ENCODE measurements at regions not wholly inside any gene's neighbourhood (a gene's known extent, or its start where the extent isn't known, plus 50 kb on each side); places are given as distances from the start of the nearest gene placed in this dataset.

DNA sequence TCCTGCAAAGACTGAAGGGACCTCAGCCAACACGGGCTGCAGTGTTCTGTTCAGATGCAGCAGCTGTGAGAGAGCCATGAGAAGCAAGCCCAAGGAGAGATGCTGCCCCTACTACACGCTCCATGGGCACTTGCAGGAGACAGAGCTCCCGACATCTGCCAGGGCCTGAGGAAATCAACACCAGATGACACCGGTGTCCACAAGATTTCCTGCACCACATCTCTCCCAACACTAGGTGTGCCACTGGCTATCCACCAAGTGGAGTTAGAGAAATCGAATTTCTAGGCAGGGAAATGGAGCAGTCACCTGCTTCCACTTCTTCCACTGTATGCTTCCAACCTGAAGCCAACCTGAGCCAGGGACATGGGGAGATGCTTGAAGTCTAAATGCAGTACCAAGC is 445.3 kb downstream of the RWDD3 start:
- TF ChIP-seq, protein P1, sequence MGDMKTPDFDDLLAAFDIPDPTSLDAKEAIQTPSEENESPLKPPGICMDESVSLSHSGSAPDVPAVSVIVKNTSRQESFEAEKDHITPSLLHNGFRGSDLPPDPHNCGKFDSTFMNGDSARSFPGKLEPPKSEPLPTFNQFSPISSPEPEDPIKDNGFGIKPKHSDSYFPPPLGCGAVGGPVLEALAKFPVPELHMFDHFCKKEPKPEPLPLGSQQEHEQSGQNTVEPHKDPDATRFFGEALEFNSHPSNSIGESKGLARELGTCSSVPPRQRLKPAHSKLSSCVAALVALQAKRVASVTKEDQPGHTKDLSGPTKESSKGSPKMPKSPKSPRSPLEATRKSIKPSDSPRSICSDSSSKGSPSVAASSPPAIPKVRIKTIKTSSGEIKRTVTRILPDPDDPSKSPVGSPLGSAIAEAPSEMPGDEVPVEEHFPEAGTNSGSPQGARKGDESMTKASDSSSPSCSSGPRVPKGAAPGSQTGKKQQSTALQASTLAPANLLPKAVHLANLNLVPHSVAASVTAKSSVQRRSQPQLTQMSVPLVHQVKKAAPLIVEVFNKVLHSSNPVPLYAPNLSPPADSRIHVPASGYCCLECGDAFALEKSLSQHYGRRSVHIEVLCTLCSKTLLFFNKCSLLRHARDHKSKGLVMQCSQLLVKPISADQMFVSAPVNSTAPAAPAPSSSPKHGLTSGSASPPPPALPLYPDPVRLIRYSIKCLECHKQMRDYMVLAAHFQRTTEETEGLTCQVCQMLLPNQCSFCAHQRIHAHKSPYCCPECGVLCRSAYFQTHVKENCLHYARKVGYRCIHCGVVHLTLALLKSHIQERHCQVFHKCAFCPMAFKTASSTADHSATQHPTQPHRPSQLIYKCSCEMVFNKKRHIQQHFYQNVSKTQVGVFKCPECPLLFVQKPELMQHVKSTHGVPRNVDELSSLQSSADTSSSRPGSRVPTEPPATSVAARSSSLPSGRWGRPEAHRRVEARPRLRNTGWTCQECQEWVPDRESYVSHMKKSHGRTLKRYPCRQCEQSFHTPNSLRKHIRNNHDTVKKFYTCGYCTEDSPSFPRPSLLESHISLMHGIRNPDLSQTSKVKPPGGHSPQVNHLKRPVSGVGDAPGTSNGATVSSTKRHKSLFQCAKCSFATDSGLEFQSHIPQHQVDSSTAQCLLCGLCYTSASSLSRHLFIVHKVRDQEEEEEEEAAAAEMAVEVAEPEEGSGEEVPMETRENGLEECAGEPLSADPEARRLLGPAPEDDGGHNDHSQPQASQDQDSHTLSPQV (IDR thresholded peaks at IDR 0.05), result no peak
- TF ChIP-seq CBX2 (IDR thresholded peaks at IDR 0.05; ENCODE audit: insufficient read depth, low read length, poor library complexity, severe bottlenecking) (no peak), RFX1 (IDR thresholded peaks at IDR 0.05) (no peak), TGIF2 (CRISPR knock-in tag; IDR thresholded peaks at IDR 0.05) (no peak), RFX5 (IDR thresholded peaks at IDR 0.05; ENCODE audit: low read depth, low read length) (no peak), HDAC2 (IDR thresholded peaks at IDR 0.05) (no peak), HDGF (IDR thresholded peaks at IDR 0.05) (no peak)
- TF ChIP-seq, protein P2, sequence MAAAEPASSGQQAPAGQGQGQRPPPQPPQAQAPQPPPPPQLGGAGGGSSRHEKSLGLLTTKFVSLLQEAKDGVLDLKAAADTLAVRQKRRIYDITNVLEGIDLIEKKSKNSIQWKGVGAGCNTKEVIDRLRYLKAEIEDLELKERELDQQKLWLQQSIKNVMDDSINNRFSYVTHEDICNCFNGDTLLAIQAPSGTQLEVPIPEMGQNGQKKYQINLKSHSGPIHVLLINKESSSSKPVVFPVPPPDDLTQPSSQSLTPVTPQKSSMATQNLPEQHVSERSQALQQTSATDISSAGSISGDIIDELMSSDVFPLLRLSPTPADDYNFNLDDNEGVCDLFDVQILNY (CRISPR knock-in tag; IDR thresholded peaks at IDR 0.05), result no peak
- TF ChIP-seq, protein P3, sequence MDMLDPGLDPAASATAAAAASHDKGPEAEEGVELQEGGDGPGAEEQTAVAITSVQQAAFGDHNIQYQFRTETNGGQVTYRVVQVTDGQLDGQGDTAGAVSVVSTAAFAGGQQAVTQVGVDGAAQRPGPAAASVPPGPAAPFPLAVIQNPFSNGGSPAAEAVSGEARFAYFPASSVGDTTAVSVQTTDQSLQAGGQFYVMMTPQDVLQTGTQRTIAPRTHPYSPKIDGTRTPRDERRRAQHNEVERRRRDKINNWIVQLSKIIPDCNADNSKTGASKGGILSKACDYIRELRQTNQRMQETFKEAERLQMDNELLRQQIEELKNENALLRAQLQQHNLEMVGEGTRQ (CRISPR knock-in tag; IDR thresholded peaks at IDR 0.05), result no peak
